ENCODE measurements at regions not wholly inside any gene's neighbourhood (a gene's known extent, or its start where the extent isn't known, plus 50 kb on each side); places are given as distances from the start of the nearest gene placed in this dataset.

GRCh38 chr10:2351566-2351965 is 614.2 kb upstream of the ADARB2 start:
- no peaks in the 10 kb centered on the region for H3K36me3 ChIP-seq
- DNase-seq, result no peak
- no peaks in the 10 kb centered on the region for H3K9me3 ChIP-seq
- H3K4me1 ChIP-seq, result no peaks in the 10 kb centered on the region
- no peaks in the 10 kb centered on the region for H3K27me3 ChIP-seq
- H3K4me3 ChIP-seq, result no peak overlapping the region
- no peak for TF ChIP-seq CTCF (IDR thresholded peaks at IDR 0.05)
- H3K27ac ChIP-seq, result no peak overlapping the region
- intact Hi-C loops (cut with DNase I; ENCODE audit: low total_unique reads), result no loop called here

- H3K9me3 ChIP-seq, result no peaks in the 10 kb centered on the region
- intact Hi-C loops (cut with DNase I; ENCODE audit: low total_unique reads), result no loop called here
- H3K36me3 ChIP-seq, result no peaks in the 10 kb centered on the region
- no peaks in the 10 kb centered on the region for H3K4me1 ChIP-seq
- H3K27ac ChIP-seq, result no peak overlapping the region
- H3K27me3 ChIP-seq, result no peaks in the 10 kb centered on the region
- H3K4me3 ChIP-seq, result no peak overlapping the region
- TF ChIP-seq CTCF (IDR thresholded peaks at IDR 0.05), result no peak
- DNase-seq, result no peak
Measured at GRCh38 chr10:2342206-2342605, 604.9 kb upstream of the ADARB2 start.

GRCh38 chr10:2340831-2341647 is 603.7 kb upstream of the ADARB2 start:
- no peak for TF ChIP-seq CTCF (IDR thresholded peaks at IDR 0.05)
- intact Hi-C loops (cut with DNase I; ENCODE audit: low total_unique reads), result no loop called here
- H3K27ac ChIP-seq, result no peak overlapping the region
- no peak for DNase-seq
- H3K27me3 ChIP-seq, result no peaks in the 10 kb centered on the region
- H3K4me1 ChIP-seq, result no peaks in the 10 kb centered on the region
- H3K4me3 ChIP-seq, result no peak overlapping the region
- no peaks in the 10 kb centered on the region for H3K36me3 ChIP-seq
- H3K9me3 ChIP-seq, result no peaks in the 10 kb centered on the region

- intact Hi-C loops (cut with DNase I; ENCODE audit: low total_unique reads), result no loop called here
- Histone ChIP-seq H3K4me1 (no peaks in the 10 kb centered on the region), H3K36me3 (no peaks in the 10 kb centered on the region), H3K27ac (no peak overlapping the region), H3K9me3 (no peaks in the 10 kb centered on the region), H3K27me3 (no peaks in the 10 kb centered on the region), H3K4me3 (no peak overlapping the region)
- no peak for TF ChIP-seq CTCF (IDR thresholded peaks at IDR 0.05)
- no peak for DNase-seq
Measured at GRCh38 chr10:2335626-2336025, 598.3 kb upstream of the ADARB2 start.

- intact Hi-C loops (cut with DNase I; ENCODE audit: low total_unique reads), result no loop called here
- no peaks in the 10 kb centered on the region for H3K4me1 ChIP-seq
- no peak for DNase-seq
- no peaks in the 10 kb centered on the region for H3K9me3 ChIP-seq
- no peak overlapping the region for H3K27ac ChIP-seq
- no peak overlapping the region for H3K4me3 ChIP-seq
- TF ChIP-seq CTCF (IDR thresholded peaks at IDR 0.05), result no peak
- H3K27me3 ChIP-seq, result no peaks in the 10 kb centered on the region
- no peaks in the 10 kb centered on the region for H3K36me3 ChIP-seq
Measured at GRCh38 chr10:2334575-2334974, 597.2 kb upstream of the ADARB2 start.

Measured in tibial artery (tissue), 4 donors.